C4-2B (cell line): ENCODE measurements at regions not wholly inside any gene's neighbourhood (a gene's known extent, or its start where the extent isn't known, plus 50 kb on each side); places are given as distances from the start of the nearest gene placed in this dataset.

Experiments used
- ZFX ChIP-seq: fragments of 450-650 bp; IDR thresholded peaks from 2 replicates; pipeline ENCODE4 v1.6.1; 2017
- TF ChIP-seq, protein P1 (sequence below): fragments of 450-650 bp; conservative IDR thresholded peaks from 2 replicates; pipeline ENCODE4 v1.5.1; 2017; ENCODE audit warnings: mild to moderate bottlenecking

DNA sequence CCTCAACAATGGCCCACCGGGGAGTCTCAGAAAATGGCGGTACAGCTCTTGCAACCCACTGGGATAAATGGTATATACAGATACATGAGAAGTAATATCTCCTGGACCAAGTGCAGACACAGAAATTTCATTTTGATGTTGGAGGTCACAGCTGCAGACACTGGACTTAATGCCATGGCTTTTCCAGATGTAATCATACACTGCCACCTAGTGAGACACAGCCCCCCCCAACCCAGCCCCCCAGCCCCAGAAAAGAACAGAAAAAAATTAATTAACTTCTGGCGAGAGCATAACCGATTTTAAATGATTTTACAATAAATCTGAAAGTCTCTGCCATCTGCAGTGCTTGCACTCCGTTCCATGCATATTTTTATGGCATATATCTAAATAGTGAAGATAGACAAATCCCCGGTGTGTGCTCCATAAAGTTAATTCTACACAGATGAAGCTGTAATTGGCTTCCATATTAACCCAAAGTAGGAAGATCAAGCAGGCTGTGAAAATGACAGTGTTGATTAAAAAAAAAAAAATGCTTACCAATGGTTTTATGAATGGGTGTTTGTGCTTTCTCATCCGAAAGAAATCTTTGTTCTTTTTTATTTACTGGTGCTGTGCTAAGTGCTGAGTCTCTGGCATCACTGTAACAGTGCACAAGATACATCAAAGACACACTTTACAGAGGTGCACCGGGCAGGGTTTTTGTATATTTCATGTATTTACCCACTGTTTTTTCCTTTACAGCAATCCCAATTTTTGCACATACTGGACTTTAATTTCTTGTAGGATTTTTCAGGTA is 804.1 kb downstream of the TFAP2A start:
- TF ChIP-seq, protein P1, sequence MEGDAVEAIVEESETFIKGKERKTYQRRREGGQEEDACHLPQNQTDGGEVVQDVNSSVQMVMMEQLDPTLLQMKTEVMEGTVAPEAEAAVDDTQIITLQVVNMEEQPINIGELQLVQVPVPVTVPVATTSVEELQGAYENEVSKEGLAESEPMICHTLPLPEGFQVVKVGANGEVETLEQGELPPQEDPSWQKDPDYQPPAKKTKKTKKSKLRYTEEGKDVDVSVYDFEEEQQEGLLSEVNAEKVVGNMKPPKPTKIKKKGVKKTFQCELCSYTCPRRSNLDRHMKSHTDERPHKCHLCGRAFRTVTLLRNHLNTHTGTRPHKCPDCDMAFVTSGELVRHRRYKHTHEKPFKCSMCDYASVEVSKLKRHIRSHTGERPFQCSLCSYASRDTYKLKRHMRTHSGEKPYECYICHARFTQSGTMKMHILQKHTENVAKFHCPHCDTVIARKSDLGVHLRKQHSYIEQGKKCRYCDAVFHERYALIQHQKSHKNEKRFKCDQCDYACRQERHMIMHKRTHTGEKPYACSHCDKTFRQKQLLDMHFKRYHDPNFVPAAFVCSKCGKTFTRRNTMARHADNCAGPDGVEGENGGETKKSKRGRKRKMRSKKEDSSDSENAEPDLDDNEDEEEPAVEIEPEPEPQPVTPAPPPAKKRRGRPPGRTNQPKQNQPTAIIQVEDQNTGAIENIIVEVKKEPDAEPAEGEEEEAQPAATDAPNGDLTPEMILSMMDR: peak; percentile 36
- TF ChIP-seq ZFX: no peak
